ENCODE measurements at regions not wholly inside any gene's neighbourhood (a gene's known extent, or its start where the extent isn't known, plus 50 kb on each side); places are given as distances from the start of the nearest gene placed in this dataset.

DNA sequence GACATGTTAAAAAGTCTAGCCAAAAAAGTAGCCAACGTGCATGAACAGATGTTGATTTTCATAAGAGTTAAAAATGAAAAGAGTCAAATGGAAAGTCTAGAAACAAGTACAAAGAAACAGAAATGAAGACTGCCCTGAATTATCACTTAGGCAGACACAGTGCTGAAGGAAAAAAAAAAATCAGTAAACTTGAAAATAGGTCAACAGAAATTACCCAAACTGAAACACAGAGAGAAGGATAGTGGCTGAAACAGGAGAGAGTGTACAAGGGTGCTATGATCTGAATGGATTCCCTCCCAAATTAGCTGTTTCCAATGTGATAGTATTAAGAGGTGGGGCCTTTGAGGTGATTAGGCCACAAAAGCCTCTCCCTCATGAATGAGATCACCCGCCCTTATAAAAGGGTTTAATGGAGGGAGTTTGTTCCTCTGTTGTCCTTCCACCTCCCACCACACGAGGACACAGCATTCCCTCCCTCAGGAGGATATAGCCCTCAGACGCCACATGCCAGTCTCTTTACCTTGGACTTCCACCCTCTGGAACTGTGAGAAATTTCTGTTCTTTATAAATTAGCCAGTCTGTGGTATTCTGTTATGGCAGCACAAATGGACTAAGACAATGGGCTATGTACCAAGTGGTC is 249.7 kb downstream of the AHR start:
- TF ChIP-seq, protein P1, sequence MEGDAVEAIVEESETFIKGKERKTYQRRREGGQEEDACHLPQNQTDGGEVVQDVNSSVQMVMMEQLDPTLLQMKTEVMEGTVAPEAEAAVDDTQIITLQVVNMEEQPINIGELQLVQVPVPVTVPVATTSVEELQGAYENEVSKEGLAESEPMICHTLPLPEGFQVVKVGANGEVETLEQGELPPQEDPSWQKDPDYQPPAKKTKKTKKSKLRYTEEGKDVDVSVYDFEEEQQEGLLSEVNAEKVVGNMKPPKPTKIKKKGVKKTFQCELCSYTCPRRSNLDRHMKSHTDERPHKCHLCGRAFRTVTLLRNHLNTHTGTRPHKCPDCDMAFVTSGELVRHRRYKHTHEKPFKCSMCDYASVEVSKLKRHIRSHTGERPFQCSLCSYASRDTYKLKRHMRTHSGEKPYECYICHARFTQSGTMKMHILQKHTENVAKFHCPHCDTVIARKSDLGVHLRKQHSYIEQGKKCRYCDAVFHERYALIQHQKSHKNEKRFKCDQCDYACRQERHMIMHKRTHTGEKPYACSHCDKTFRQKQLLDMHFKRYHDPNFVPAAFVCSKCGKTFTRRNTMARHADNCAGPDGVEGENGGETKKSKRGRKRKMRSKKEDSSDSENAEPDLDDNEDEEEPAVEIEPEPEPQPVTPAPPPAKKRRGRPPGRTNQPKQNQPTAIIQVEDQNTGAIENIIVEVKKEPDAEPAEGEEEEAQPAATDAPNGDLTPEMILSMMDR (IDR thresholded peaks at IDR 0.05; ENCODE audit: insufficient read depth, low read depth, low read length) = no peak
- no peak for TF ChIP-seq EZH2 (IDR thresholded peaks at IDR 0.05; ENCODE audit: insufficient read depth, low read length)

All from astrocyte (in vitro differentiated cells and primary cell).